G401.6 (cell line): ENCODE measurements at regions not wholly inside any gene's neighbourhood (a gene's known extent, or its start where the extent isn't known, plus 50 kb on each side); places are given as distances from the start of the nearest gene placed in this dataset.

ENCODE experiments used
- FAIRE-seq: peaks from 2 replicates; lab custom pipeline; 2012; peaks lifted over from hg19 to GRCh38; lab: Jason Lieb, UNC

- peak; percentile 97 for FAIRE-seq
These were observed 118.7 kb upstream of the SMAD3 start for GRCh38 chr15:66946578-66947164.

DNA sequence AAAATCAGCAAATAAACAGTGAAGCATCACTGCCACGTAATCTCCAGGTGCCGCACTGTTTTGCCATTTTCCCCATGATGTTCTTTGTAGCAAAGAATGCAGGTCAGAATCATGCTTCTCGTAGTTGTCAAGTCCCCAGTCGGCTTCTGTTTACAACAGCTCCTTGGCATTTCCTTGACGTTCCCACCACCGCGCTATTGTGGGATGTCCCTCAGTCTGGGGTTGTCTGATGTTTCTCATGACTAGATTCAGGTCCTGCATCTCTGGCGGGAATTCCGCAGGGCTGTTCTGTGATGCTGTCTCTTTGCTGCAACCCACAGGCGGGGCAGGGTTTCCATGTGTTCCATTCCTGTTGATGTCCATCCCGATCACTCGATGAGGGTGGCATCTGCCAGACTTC is 117.9 kb upstream of the SMAD3 start:
- no peak for FAIRE-seq

- no peak for FAIRE-seq
These were observed 117.1 kb upstream of the SMAD3 start for GRCh38 chr15:66948294-66948693.

DNA sequence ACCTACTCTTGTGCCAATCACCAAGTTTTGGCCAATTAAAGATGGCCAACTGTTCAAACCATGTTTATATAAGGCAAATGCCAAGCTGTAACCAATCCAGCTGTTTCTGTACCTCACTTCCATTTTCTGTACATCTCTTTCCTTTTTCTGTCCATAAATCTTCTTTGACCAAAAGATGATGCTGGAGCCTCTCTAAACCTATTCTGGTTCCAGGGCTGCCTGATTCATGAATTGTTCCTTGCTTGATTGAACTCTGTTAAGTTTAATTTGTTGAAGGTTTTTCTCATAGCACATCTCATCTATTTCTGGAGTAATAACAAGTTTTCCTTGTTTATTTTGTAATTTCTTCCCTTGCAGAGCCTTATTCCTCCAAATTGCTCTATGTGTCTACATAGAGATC is 115.3 kb upstream of the SMAD3 start:
- FAIRE-seq = no peak

GRCh38 chr15:66951531-66952320 is 113.7 kb upstream of the SMAD3 start:
- no peak for FAIRE-seq

DNA sequence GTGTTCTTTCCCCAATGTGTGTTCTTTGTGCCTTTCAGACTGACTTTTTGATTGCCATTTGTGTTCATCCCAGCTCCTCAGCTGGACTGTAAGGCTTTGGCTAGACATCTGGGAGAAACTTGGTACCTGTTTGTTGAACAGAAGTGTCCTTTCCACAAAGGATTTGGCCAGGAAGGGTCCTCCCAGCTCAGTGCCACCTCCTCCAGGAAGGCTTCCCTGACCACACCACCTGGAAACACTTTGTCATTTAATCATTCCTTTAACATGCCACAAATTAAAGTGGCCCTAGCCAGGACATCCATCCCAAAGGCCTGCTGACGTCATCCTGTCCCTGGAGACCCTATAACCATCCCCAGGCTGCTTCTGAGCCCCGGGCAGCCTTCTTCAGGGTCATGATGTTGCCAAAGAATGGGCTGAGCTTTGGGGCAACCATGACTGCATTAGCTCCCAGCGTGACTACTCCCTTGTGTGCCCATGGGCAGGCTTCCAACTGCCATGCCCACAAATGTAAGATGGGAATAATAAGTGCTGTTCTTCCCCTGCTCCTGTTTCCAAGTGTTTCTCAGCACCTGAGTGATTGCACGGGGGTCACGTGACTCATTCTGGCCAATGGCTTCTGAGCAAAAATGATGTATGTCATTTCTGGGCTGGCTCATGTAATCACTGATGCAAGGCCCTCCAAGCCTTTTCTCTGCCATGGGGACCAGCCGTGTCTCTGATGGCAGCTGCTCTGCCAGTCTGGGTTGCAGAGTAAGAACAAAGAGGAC is 112.5 kb upstream of the SMAD3 start:
- FAIRE-seq = no peak

- FAIRE-seq = no peak
These were observed 111.7 kb upstream of the SMAD3 start for GRCh38 chr15:66953523-66954229.

GRCh38 chr15:66954601-66955000 is 110.8 kb upstream of the SMAD3 start:
- no peak for FAIRE-seq

- FAIRE-seq = no peak
These were observed 110.3 kb upstream of the SMAD3 start for GRCh38 chr15:66955001-66955516.

DNA sequence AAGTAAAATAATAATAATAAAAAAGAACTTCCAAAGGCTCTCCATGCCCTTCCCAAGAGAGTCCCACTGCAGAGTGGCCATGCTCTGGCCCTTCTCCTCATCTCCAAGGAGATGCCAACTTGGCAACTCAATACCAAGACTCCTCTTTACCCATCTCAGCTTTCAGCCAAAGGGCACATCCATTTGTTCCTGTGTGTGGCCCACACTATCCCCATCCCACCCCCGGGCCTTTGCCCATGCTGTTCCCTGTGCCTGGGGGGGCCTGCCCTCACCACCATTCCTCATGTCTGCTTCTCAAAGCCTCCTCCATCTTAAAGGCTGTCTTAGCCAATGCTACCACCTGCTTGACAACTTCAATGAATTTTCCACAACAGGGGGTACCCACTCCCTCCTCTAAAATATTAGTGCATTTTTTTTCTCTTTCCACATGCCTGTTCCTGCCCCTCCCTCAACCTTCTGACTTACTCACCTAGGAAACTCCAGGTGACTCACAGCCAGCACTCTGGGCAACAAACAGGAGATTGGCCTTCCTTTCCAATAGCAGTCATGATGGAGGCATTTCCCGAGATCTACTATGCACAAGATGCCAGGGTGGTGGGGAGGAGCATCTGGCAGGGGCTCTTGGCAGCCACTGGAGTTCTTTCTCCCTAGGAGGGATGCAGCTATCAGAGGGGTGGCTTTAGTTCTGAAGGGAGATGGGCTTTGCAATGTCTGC is 109.4 kb upstream of the SMAD3 start:
- FAIRE-seq = no peak

GRCh38 chr15:66956672-66957430 is 108.6 kb upstream of the SMAD3 start:
- no peak for FAIRE-seq

DNA sequence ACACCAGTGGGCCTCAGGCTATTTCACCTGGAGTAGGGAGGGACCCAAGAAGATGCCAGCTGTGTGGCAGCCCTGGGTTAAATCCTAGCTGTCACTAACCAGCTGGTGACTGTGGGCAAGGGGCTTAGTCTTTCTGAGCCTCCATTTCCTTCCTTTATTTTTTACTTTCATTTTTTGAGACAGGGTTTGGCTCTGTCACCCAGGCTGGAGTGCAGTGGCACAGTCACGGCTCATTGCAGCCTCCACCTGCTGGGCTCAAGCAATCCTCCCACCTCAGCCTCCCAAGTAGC is 108.0 kb upstream of the SMAD3 start:
- no peak for FAIRE-seq

DNA sequence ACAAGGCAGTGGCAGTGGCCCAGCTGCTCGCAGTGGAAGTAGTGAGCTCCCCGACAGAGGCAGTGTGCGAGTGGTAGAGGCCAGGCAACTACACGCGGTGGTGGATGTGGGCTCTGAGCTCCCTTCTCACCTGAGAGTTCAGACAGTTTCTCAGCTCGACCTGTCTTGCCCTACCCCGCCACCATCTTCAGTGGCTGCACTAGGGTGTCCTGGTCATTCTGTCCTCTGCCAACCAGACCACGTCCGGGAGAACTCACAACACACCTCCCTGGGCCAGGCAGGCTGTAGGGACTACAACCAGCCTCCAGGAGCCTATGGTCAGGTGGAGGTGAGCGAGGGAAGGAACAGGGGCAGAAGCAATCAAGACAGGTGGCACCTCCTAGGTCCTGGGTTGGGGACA is 106.3 kb upstream of the SMAD3 start:
- no peak for FAIRE-seq

- FAIRE-seq = no peak
These were observed 105.5 kb upstream of the SMAD3 start for GRCh38 chr15:66959875-66960274.

DNA sequence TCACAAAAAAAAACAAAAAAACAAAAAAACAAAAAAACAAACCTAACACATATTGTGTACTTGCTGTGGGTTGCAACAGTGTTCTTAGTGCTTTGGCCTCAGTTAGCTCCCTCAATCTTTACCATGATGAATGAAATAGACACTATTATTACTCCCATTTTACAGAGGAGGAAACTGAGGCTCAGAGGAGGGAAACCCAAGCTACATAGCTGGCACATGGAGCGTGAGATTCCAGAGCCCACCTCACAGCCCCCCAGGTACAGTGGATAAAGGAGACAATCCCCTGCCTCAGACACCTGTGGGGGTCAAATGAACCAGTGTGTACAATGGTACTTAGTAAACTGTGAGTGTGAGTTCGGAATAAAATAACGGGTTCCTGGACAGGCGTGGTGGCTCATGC is 104.9 kb upstream of the SMAD3 start:
- peak; percentile 39 for FAIRE-seq

GRCh38 chr15:66961407-66961884 is 104.0 kb upstream of the SMAD3 start:
- FAIRE-seq = no peak

DNA sequence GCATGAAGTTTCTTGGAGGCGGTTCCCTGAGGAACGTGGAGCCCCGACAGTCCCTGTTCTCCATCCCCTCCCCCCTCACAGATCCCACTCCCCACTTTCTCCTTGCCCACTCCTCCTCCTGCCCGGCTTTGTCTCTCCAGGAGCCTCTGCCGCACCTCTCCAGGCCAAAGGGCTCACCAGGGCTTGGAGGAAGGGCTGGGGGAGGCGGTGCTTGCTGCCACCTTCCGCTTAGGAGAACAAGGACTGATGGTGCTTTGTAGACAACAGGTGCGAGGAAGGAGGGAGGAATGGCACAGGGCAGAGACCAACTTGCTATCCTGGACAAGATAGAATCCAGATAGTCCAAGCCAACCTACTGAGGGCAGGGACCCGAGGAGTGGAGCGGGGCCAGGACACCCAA is 103.5 kb upstream of the SMAD3 start:
- no peak for FAIRE-seq

DNA sequence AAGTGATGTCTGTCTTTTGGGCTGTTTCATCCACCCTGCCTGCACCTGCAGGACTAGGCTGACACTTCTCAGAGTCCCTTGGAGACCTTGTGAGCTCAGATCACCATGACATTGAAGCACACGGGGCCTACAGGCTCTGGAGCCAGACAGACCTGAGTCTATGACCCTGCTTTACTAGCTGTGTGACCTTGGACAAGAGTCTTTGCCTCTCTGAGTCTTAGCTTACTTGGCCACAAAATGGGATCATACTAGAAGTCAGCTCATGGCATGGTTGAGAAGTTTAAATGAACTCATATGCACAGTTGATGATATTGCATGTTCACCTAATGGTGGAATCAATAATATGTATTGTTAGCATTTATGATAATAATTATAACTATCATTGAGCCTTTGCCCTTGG is 102.9 kb upstream of the SMAD3 start:
- no peak for FAIRE-seq

DNA sequence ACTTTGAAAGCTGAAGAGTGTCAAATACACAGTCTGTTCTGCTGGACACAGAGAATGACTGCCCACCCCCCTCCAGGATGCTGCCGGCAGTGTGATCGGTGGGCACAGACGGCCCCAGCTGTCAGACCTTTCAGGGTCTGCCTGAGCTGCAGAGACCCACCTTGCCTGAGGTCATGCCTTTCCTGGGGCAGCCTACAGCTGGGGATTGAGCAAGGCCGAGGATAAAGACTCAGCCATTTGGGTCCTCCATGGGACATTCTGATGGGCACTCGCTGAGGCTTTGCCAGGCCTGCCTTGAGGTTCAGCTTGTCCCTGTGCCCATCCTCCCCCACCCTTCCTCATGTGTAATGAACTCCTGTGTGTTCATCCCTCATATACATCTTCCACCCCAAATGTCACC is 102.3 kb upstream of the SMAD3 start:
- FAIRE-seq = no peak

DNA sequence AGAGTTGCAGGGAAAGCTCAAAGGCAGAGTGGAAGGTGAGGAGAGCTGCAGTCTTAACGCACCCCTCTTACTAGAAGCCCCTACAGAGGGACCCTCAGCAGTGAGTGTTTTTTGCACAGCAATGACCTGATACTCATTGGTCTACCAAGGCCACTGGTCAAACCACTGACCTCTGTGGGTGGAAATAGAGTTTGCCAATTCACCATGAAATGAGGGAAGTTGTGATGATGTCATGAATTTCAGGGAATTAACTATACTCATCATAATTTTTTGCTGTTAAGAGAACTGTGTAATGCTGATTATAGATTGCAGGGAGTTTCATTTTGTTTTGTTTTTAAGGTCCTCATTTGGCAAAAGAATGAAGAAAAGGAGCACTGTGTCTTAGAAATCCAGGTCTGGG is 101.7 kb upstream of the SMAD3 start:
- no peak for FAIRE-seq

DNA sequence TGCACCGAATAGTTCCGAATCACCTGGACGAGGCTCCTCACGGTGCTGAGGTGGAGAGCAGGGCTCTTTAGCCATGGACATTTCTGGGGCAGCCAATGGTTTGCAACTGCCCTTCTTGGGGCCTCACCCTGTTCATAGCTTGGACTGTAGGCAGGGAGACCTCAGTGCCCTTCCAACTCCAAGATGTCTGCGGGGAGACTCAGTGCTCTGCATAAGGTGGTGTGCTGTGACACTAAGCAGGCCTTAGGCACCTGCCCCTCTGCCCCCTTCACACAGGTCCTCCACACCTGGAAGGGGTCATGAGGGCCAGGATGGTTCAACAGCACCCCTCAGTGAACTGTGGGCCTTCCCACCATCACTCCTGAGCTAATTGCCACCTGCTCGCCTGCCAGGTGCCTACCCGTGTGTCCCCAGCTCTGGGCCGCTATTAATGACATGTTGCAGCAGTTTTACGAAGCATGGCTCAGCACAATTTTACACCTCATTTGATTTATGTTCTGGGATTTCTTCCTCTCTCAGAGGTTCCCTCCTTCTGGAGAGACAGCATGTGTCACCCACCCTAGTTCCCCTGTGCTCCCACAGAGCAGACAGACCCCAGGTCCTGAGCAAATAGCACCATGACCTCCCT is 101.2 kb upstream of the SMAD3 start:
- FAIRE-seq = no peak
